ENCODE measurements at regions not wholly inside any gene's neighbourhood (a gene's known extent, or its start where the extent isn't known, plus 50 kb on each side); places are given as distances from the start of the nearest gene placed in this dataset.

- no peaks in the 10 kb centered on the region for H3K4me1 ChIP-seq
- no peak for DNase-seq (ENCODE audit: low spot score in 2 of 2)
- no peak overlapping the region for H3K4me3 ChIP-seq
- H3K27ac ChIP-seq: no peak overlapping the region
- intact Hi-C loops (cut with DNase I; ENCODE audit: low total_unique reads): loop anchor here (5.0 kb wide), 1 partner anchor 471 kb away; no protein-coding TSS in a partner anchor
- no peaks in the 10 kb centered on the region for H3K27me3 ChIP-seq
- no peaks in the 10 kb centered on the region for H3K9me3 ChIP-seq
- TF ChIP-seq POLR2A (IDR thresholded peaks at IDR 0.05) (no peak), POLR2AphosphoS5 (IDR thresholded peaks at IDR 0.05) (no peak), CTCF (IDR thresholded peaks at IDR 0.05) (no peak)
- H3K36me3 ChIP-seq: no peaks in the 10 kb centered on the region
These were observed 193.4 kb upstream of the NWD2 start for GRCh38 chr4:37051111-37051510.

- H3K9me3 ChIP-seq: no peaks in the 10 kb centered on the region
- no peaks in the 10 kb centered on the region for H3K27me3 ChIP-seq
- no peak for TF ChIP-seq POLR2A (IDR thresholded peaks at IDR 0.05)
- TF ChIP-seq CTCF (IDR thresholded peaks at IDR 0.05): no peak
- TF ChIP-seq POLR2AphosphoS5 (IDR thresholded peaks at IDR 0.05): no peak
- no peaks in the 10 kb centered on the region for H3K4me1 ChIP-seq
- no peak for DNase-seq (ENCODE audit: low spot score in 2 of 2)
- no peak overlapping the region for H3K27ac ChIP-seq
- no peaks in the 10 kb centered on the region for H3K36me3 ChIP-seq
- no peak overlapping the region for H3K4me3 ChIP-seq
- intact Hi-C loops (cut with DNase I; ENCODE audit: low total_unique reads): loop anchor here (5.0 kb wide), 1 partner anchor 470 kb away; no protein-coding TSS in a partner anchor
These were observed 192.7 kb upstream of the NWD2 start for GRCh38 chr4:37051866-37052265.

GRCh38 chr4:37054531-37055077 lies 189.9 kb upstream of the NWD2 start:
- Histone ChIP-seq H3K27me3 (no peaks in the 10 kb centered on the region), H3K27ac (no peak overlapping the region), H3K9me3 (no peaks in the 10 kb centered on the region), H3K4me3 (no peak overlapping the region), H3K36me3 (no peaks in the 10 kb centered on the region), H3K4me1 (no peaks in the 10 kb centered on the region)
- TF ChIP-seq POLR2A (IDR thresholded peaks at IDR 0.05) (no peak), CTCF (IDR thresholded peaks at IDR 0.05) (no peak), POLR2AphosphoS5 (IDR thresholded peaks at IDR 0.05) (no peak)
- no peak for DNase-seq (ENCODE audit: low spot score in 2 of 2)
- intact Hi-C loops (cut with DNase I; ENCODE audit: low total_unique reads): loop anchor here (5.0 kb wide), 1 partner anchor 468 kb away; no protein-coding TSS in a partner anchor

GRCh38 chr4:37058826-37059225 lies 185.7 kb upstream of the NWD2 start:
- Histone ChIP-seq H3K4me3 (no peak overlapping the region), H3K27ac (no peak overlapping the region), H3K27me3 (no peaks in the 10 kb centered on the region), H3K36me3 (no peaks in the 10 kb centered on the region), H3K9me3 (no peaks in the 10 kb centered on the region), H3K4me1 (no peaks in the 10 kb centered on the region)
- DNase-seq (ENCODE audit: low spot score in 2 of 2): no peak
- intact Hi-C loops (cut with DNase I; ENCODE audit: low total_unique reads): no loop called here
- no peak for TF ChIP-seq POLR2AphosphoS5 (IDR thresholded peaks at IDR 0.05)
- no peak for TF ChIP-seq POLR2A (IDR thresholded peaks at IDR 0.05)
- no peak for TF ChIP-seq CTCF (IDR thresholded peaks at IDR 0.05)

- H3K36me3 ChIP-seq: no peaks in the 10 kb centered on the region
- intact Hi-C loops (cut with DNase I; ENCODE audit: low total_unique reads): no loop called here
- H3K27ac ChIP-seq: no peak overlapping the region
- no peaks in the 10 kb centered on the region for H3K27me3 ChIP-seq
- no peaks in the 10 kb centered on the region for H3K4me1 ChIP-seq
- H3K4me3 ChIP-seq: no peak overlapping the region
- DNase-seq (ENCODE audit: low spot score in 2 of 2): no peak
- no peaks in the 10 kb centered on the region for H3K9me3 ChIP-seq
- TF ChIP-seq POLR2A (IDR thresholded peaks at IDR 0.05) (no peak), CTCF (IDR thresholded peaks at IDR 0.05) (no peak), POLR2AphosphoS5 (IDR thresholded peaks at IDR 0.05) (no peak)
These were observed 178.4 kb upstream of the NWD2 start for GRCh38 chr4:37066159-37066558.
